ENCODE measurements at regions not wholly inside any gene's neighbourhood (a gene's known extent, or its start where the extent isn't known, plus 50 kb on each side); places are given as distances from the start of the nearest gene placed in this dataset.

- no peaks in the 10 kb centered on the region for H4K20me1 ChIP-seq (ENCODE audit: insufficient read depth)
- no peak for TF ChIP-seq EZH2 (IDR thresholded peaks at IDR 0.05; ENCODE audit: low read depth)
- TF ChIP-seq CTCF (conservative IDR thresholded peaks at IDR 0.05), result no peak
- ChIA-PET POLR2A (ENCODE audit: unreplicated experiment) (no interaction called here), CTCF (no interaction called here)
- H3K27me3 ChIP-seq (ENCODE audit: insufficient read depth, low read depth), result no peaks in the 10 kb centered on the region
- no peaks in the 10 kb centered on the region for H3K36me3 ChIP-seq (ENCODE audit: low read depth)
- H3K4me3 ChIP-seq, result no peak overlapping the region
- H3K27ac ChIP-seq, result no peak overlapping the region
- H3F3A ChIP-seq (ENCODE audit: insufficient read depth, low read depth), result peaks cover 19% of the 10 kb centered on the region
- peaks cover 14% of the 10 kb centered on the region; the same call in 1 of the 2 replicates for H3K4me1 ChIP-seq (replicated peaks; ENCODE audit: insufficient read depth)
- no peak overlapping the region for H2AFZ ChIP-seq
- no TSS peak for BruUV-seq (replicated peaks)
- no peak overlapping the region for H3K4me2 ChIP-seq
- H3K9me3 ChIP-seq (ENCODE audit: insufficient read depth, low read depth), result no peaks in the 10 kb centered on the region
- intact Hi-C loops (cut with micrococcal nuclease; ENCODE audit: unreplicated experiment), result no loop called here
- H3K79me2 ChIP-seq (ENCODE audit: low read depth), result no peaks in the 10 kb centered on the region
- no peaks in the 10 kb centered on the region for H3K9me2 ChIP-seq (ENCODE audit: insufficient read depth)
- DNase-seq, result peak in 1 of 2 experiments; percentile 4
These were observed 484.6 kb downstream of the RPS24 start for GRCh38 chr10:78518224-78518623.

- H3K4me1 ChIP-seq (replicated peaks; ENCODE audit: insufficient read depth), result peaks cover 14% of the 10 kb centered on the region; the same call in 1 of the 2 replicates
- H2AFZ ChIP-seq, result no peak overlapping the region
- TF ChIP-seq CTCF (conservative IDR thresholded peaks at IDR 0.05), result peak; percentile 67
- TF ChIP-seq EZH2 (IDR thresholded peaks at IDR 0.05; ENCODE audit: low read depth), result no peak
- no peaks in the 10 kb centered on the region for H3K27me3 ChIP-seq (ENCODE audit: insufficient read depth, low read depth)
- no peaks in the 10 kb centered on the region for H3K9me3 ChIP-seq (ENCODE audit: insufficient read depth, low read depth)
- CTCF ChIA-PET, result interaction anchor here (1.0 kb wide), 1 partner anchor 15 kb away, joined by 3 read pairs; no protein-coding TSS in a partner anchor
- no peak overlapping the region for H3K4me3 ChIP-seq
- H3K4me2 ChIP-seq, result 0 out of 2 replicates have a peak overlapping the region, but pooled peaks have one; percentile 5
- H3F3A ChIP-seq (ENCODE audit: insufficient read depth, low read depth), result peaks cover 19% of the 10 kb centered on the region
- no peak overlapping the region for H3K27ac ChIP-seq
- POLR2A ChIA-PET (ENCODE audit: unreplicated experiment), result no interaction called here
- no peaks in the 10 kb centered on the region for H4K20me1 ChIP-seq (ENCODE audit: insufficient read depth)
- no TSS peak for BruUV-seq (replicated peaks)
- H3K9me2 ChIP-seq (ENCODE audit: insufficient read depth), result no peaks in the 10 kb centered on the region
- H3K79me2 ChIP-seq (ENCODE audit: low read depth), result no peaks in the 10 kb centered on the region
- DNase-seq, result peak; percentile 31 to 91
- intact Hi-C loops (cut with micrococcal nuclease; ENCODE audit: unreplicated experiment), result no loop called here
- H3K36me3 ChIP-seq (ENCODE audit: low read depth), result no peaks in the 10 kb centered on the region
These were observed 487.2 kb downstream of the RPS24 start for GRCh38 chr10:78520737-78521430.

- Histone ChIP-seq H3K9me3 (ENCODE audit: insufficient read depth, low read depth) (no peaks in the 10 kb centered on the region), H3K79me2 (ENCODE audit: low read depth) (no peaks in the 10 kb centered on the region), H3K4me1 (replicated peaks; ENCODE audit: insufficient read depth) (peaks cover 14% of the 10 kb centered on the region; the same call in 1 of the 2 replicates), H3K27ac (no peak overlapping the region), H3K4me2 (no peak overlapping the region), H3K27me3 (ENCODE audit: insufficient read depth, low read depth) (no peaks in the 10 kb centered on the region), H3K9me2 (ENCODE audit: insufficient read depth) (no peaks in the 10 kb centered on the region), H3F3A (ENCODE audit: insufficient read depth, low read depth) (peaks cover 19% of the 10 kb centered on the region), H3K36me3 (ENCODE audit: low read depth) (no peaks in the 10 kb centered on the region), H4K20me1 (ENCODE audit: insufficient read depth) (no peaks in the 10 kb centered on the region), H3K4me3 (no peak overlapping the region), H2AFZ (no peak overlapping the region)
- no TSS peak for BruUV-seq (replicated peaks)
- no peak for DNase-seq
- TF ChIP-seq CTCF (conservative IDR thresholded peaks at IDR 0.05) (no peak), EZH2 (IDR thresholded peaks at IDR 0.05; ENCODE audit: low read depth) (no peak)
- intact Hi-C loops (cut with micrococcal nuclease; ENCODE audit: unreplicated experiment), result no loop called here
- CTCF ChIA-PET, result interaction anchor here (0.5 kb wide), 1 partner anchor 861 kb away, joined by 3 read pairs; no protein-coding TSS in a partner anchor
- POLR2A ChIA-PET (ENCODE audit: unreplicated experiment), result no interaction called here
These were observed 489.8 kb downstream of the RPS24 start for GRCh38 chr10:78523453-78523852.

Measured in PC-9 (cell line).